Keratinocyte (primary cell): ENCODE measurements at regions not wholly inside any gene's neighbourhood (a gene's known extent, or its start where the extent isn't known, plus 50 kb on each side); places are given as distances from the start of the nearest gene placed in this dataset.

ENCODE experiments used
- DNase-seq: peaks from one replicate; pipeline ENCODE4 v3.0.0-alpha.2; 2011; ENCODE audit warnings: low read depth, missing footprints, low spot score
- FAIRE-seq: peaks from 2 replicates; lab custom pipeline; 2011; peaks lifted over from hg19 to GRCh38; lab: Jason Lieb, UNC
- H2AFZ ChIP-seq: 2 replicates; pipeline ENCODE4 v1.6.0; 2012; ENCODE audit warnings: low read length, control low read depth, inconsistent platforms; ENCODE audit not compliant: control insufficient read depth
- H3K27ac ChIP-seq: 2 replicates; pipeline ENCODE4 v1.5.1; 2011; ENCODE audit warnings: low read length; ENCODE audit not compliant: control insufficient read depth, insufficient read depth
- H3K27me3 ChIP-seq: 3 replicates; pipeline ENCODE4 v1.6.0; 2011; ENCODE audit warnings: low read length; ENCODE audit not compliant: control insufficient read depth, insufficient read depth; ENCODE audit errors: extremely low read depth
- H3K36me3 ChIP-seq, 2 experiments: 2 replicates in 1 of 2; 3 replicates in 1 of 2; pipeline ENCODE4 v1.5.1; 2011; ENCODE audit warnings: low read length in 2 of 2, mild to moderate bottlenecking in 1 of 2; ENCODE audit not compliant: control insufficient read depth in 2 of 2, insufficient read depth in 2 of 2; ENCODE audit errors: extremely low read depth in 1 of 2
- H3K4me1 ChIP-seq: 3 replicates; pipeline ENCODE4 v1.5.1; 2011; ENCODE audit warnings: low read length; ENCODE audit not compliant: control insufficient read depth, insufficient read depth; ENCODE audit errors: extremely low read depth
- H3K4me2 ChIP-seq: 3 replicates; pipeline ENCODE4 v1.6.0; 2011; ENCODE audit warnings: low read depth, low read length; ENCODE audit not compliant: control insufficient read depth, insufficient read depth; ENCODE audit errors: extremely low read depth
- H3K4me3 ChIP-seq, 3 experiments: fragments of 200-600 bp in 1 of 3; sonication (generic) in 1 of 3; 2 replicates in 2 of 3; 3 replicates in 1 of 3; pipeline ENCODE4 v1.5.1; 2011 to 2016; ENCODE audit warnings: low read length in 3 of 3, mild to moderate bottlenecking in 3 of 3, control low read depth in 2 of 3, inconsistent platforms in 1 of 3, low read depth in 1 of 3, mixed read lengths in 1 of 3, mixed run types in 1 of 3, moderate library complexity in 1 of 3; ENCODE audit not compliant: control insufficient read depth in 2 of 3, insufficient read depth in 2 of 3; ENCODE audit errors: extremely low read depth in 1 of 3
- H3K79me2 ChIP-seq: 2 replicates; pipeline ENCODE4 v1.6.0; 2012; ENCODE audit warnings: low read length; ENCODE audit not compliant: control insufficient read depth, insufficient read depth
- H3K9ac ChIP-seq: 3 replicates; pipeline ENCODE4 v1.6.0; 2011; ENCODE audit warnings: low read length; ENCODE audit not compliant: control insufficient read depth, insufficient read depth; ENCODE audit errors: extremely low read depth
- H3K9me1 ChIP-seq: 3 replicates; pipeline ENCODE4 v1.6.0; 2011; ENCODE audit warnings: low read length; ENCODE audit not compliant: control insufficient read depth, insufficient read depth; ENCODE audit errors: extremely low read depth
- H3K9me3 ChIP-seq: 2 replicates; pipeline ENCODE4 v1.5.1; 2012; ENCODE audit warnings: low read depth, low read length; ENCODE audit not compliant: control insufficient read depth
- H4K20me1 ChIP-seq: 3 replicates; pipeline ENCODE4 v1.6.0; 2011; ENCODE audit warnings: low read length; ENCODE audit not compliant: control insufficient read depth, insufficient read depth; ENCODE audit errors: extremely low read depth
- CTCF ChIP-seq, 3 experiments: IDR thresholded peaks in 1 of 3; conservative IDR thresholded peaks in 1 of 3; optimal IDR thresholded peaks in 1 of 3; 2 replicates in 2 of 3; 3 replicates in 1 of 3; pipeline versions ENCODE3 to v1.5.1; 2011; ENCODE audit warnings: low read length in 3 of 3, mild to moderate bottlenecking in 3 of 3, moderate library complexity in 2 of 3, control low read depth in 1 of 3, inconsistent platforms in 1 of 3; ENCODE audit not compliant: insufficient read depth in 2 of 3; ENCODE audit errors: extremely low read depth in 1 of 3
- EZH2 ChIP-seq: IDR thresholded peaks from one replicate; pipeline ENCODE4 v1.6.1; 2012; ENCODE audit warnings: inconsistent platforms, mild to moderate bottlenecking, low read length, moderate library complexity
- dilution Hi-C: fragments of 300-500 bp; cut with MboI; formaldehyde crosslinking; loops from one replicate; pipeline ENCODE4 v1.7.0; 2020; ENCODE audit warnings: low sequenced_read_pairs; ENCODE audit not compliant: extremely low pct_ligation_motif_present

GRCh38 chr11:80520507-80520887 is 1079.7 kb upstream of the TENM4 start:
- FAIRE-seq: no peak
- no peaks in the 10 kb centered on the region for H3K36me3 ChIP-seq
- no peaks in the 10 kb centered on the region for H3K79me2 ChIP-seq
- H3K27me3 ChIP-seq: no peaks in the 10 kb centered on the region
- H3K27ac ChIP-seq: no peak overlapping the region
- no peak overlapping the region for H2AFZ ChIP-seq
- dilution Hi-C loops: no loop called here
- H3K4me3 ChIP-seq: no peak overlapping the region
- no peaks in the 10 kb centered on the region for H3K9me3 ChIP-seq
- no peaks in the 10 kb centered on the region for H4K20me1 ChIP-seq
- no peak for TF ChIP-seq EZH2
- TF ChIP-seq CTCF (optimal IDR thresholded peaks at IDR 0.05 in 1 of 3, IDR thresholded peaks at IDR 0.05 in 1 of 3, conservative IDR thresholded peaks at IDR 0.05 in 1 of 3; ENCODE audit: extremely low read depth in 1 of 3, insufficient read depth in 2 of 3, low read length in 3 of 3): no peak
- no peak overlapping the region for H3K4me2 ChIP-seq
- peaks cover 3% of the 10 kb centered on the region for H3K4me1 ChIP-seq
- H3K9me1 ChIP-seq: no peaks in the 10 kb centered on the region
- no peak for DNase-seq
- no peak overlapping the region for H3K9ac ChIP-seq

DNA sequence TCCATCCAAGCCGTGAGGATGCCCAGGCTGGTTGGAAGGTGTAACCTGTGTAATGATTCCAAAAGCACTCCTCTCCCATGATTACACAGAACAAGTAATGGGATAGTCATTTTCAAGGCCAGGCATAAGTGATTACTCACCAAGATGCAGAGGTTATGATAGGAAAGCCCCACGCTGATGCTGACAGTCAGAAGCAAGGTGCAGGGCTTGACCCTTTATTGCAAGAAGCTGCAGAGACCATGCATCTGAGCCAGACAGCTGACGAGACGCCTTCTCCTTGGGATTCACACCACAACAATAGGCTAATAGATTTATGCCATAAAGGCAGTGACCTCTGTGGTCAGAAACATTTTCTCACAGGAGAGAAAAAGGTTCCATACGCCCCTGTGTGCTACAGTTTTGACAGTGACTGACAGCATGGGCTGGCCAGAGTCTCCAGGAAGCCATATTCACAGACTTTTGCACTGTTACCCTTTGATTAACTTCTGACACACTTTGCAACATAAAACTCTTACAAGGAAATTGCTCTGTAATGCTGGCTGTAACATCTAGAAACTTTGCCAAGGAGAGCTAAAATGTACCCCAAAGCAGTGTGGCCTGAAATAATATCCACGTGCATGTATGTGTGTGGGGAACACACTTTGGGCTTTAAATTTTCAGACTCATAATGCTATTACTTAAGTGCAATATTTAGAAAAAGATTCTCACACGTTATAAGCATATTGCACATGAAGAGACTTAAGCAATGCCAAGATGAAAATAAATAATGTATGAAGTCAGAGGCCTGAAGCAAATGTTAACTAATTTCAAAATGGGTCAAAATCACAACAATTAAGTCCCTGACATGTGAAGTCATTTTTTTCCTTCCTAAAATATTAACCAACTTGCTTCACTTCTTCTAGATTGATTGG is 1079.0 kb upstream of the TENM4 start:
- DNase-seq (no peak), FAIRE-seq (no peak)
- no peak overlapping the region for H3K9ac ChIP-seq
- H2AFZ ChIP-seq: no peak overlapping the region
- H3K9me1 ChIP-seq: no peaks in the 10 kb centered on the region
- H3K79me2 ChIP-seq: no peaks in the 10 kb centered on the region
- H3K4me2 ChIP-seq: no peak overlapping the region
- TF ChIP-seq CTCF (optimal IDR thresholded peaks at IDR 0.05 in 1 of 3, IDR thresholded peaks at IDR 0.05 in 1 of 3, conservative IDR thresholded peaks at IDR 0.05 in 1 of 3; ENCODE audit: extremely low read depth in 1 of 3, insufficient read depth in 2 of 3, low read length in 3 of 3) (no peak), EZH2 (no peak)
- no peaks in the 10 kb centered on the region for H4K20me1 ChIP-seq
- dilution Hi-C loops: no loop called here
- H3K9me3 ChIP-seq: no peaks in the 10 kb centered on the region
- H3K4me3 ChIP-seq: no peak overlapping the region
- H3K27me3 ChIP-seq: no peaks in the 10 kb centered on the region
- peaks cover 3% of the 10 kb centered on the region for H3K4me1 ChIP-seq
- H3K27ac ChIP-seq: no peak overlapping the region
- H3K36me3 ChIP-seq: no peaks in the 10 kb centered on the region
